GM12878 (cell line): ENCODE measurements at regions not wholly inside any gene's neighbourhood (a gene's known extent, or its start where the extent isn't known, plus 50 kb on each side); places are given as distances from the start of the nearest gene placed in this dataset.

ENCODE experiments used
- ATAC-seq: fragments of 200-7000 bp; cut with Tn5 transposase; 3 replicates; pipeline ENCODE4 v1.9.1; 2020; ENCODE audit warnings: mild to moderate bottlenecking, moderate library complexity
- BruUV-seq: library from RNA; stranded (reverse); fragments of 400-500 nt; replicated peaks from 2 replicates; lab custom pipeline; 2021; lab: Mats Ljungman, UMichigan
- CTCF ChIA-PET: fragments of 300-600 bp; sonication (Branson Sonifier 250); formaldehyde crosslinking; extraction: SDS; loops from one replicate; lab custom pipeline; 2021; ENCODE audit warnings: inconsistent platforms; lab: Yijun Ruan, JAX
- POLR2A ChIA-PET: fragments of 350-600 bp; formaldehyde crosslinking; extraction: SDS; loops from one replicate; lab custom pipeline; 2021; ENCODE audit warnings: inconsistent platforms; lab: Charles Lee
- RAD21 ChIA-PET: fragments of 300-600 bp; sonication (Branson Sonifier 250); formaldehyde crosslinking; loops from one replicate; lab custom pipeline; 2023; ENCODE audit warnings: antibody characterized with exemption; ENCODE audit not compliant: unreplicated experiment; lab: Charles Lee
- SMC1A ChIA-PET: fragments of 300-600 bp; sonication (Branson Sonifier 250); formaldehyde crosslinking; loops from one replicate; lab custom pipeline; 2023; ENCODE audit not compliant: unreplicated experiment, uncharacterized antibody; lab: Charles Lee
- DNase-seq: peaks from one replicate; pipeline ENCODE4 v3.0.0-alpha.2; 2011; ENCODE audit warnings: low read depth, low spot score
- FAIRE-seq: peaks from 3 replicates; lab custom pipeline; 2011; peaks lifted over from hg19 to GRCh38; lab: Jason Lieb, UNC
- H2AFZ ChIP-seq: 2 replicates; pipeline ENCODE4 v1.6.0; 2011; ENCODE audit warnings: low read depth, low read length, control low read depth; ENCODE audit not compliant: control insufficient read depth
- H3K27ac ChIP-seq: 2 replicates; pipeline ENCODE4 v1.5.1; 2011; ENCODE audit warnings: control low read depth; ENCODE audit not compliant: control insufficient read depth, insufficient read depth
- H3K27me3 ChIP-seq, 2 experiments: replicated peaks in 1 of 2; 2 replicates each; pipeline versions ENCODE4 v1.6.0 to v1.6.1; 2011; ENCODE audit warnings: low read length in 1 of 2; ENCODE audit not compliant: control insufficient read depth in 2 of 2, insufficient read depth in 2 of 2
- H3K36me3 ChIP-seq, 2 experiments: 2 replicates each; pipeline ENCODE4 v1.5.1; 2011; ENCODE audit warnings: low read length in 1 of 2; ENCODE audit not compliant: control insufficient read depth in 2 of 2, insufficient read depth in 2 of 2
- H3K4me1 ChIP-seq: 2 replicates; pipeline ENCODE4 v1.6.1; 2011; ENCODE audit warnings: mild to moderate bottlenecking, low read length, moderate library complexity, mixed read lengths; ENCODE audit not compliant: control insufficient read depth, insufficient read depth
- H3K4me2 ChIP-seq: 2 replicates; pipeline ENCODE4 v1.6.0; 2011; ENCODE audit warnings: control low read depth; ENCODE audit not compliant: control insufficient read depth, insufficient read depth
- H3K4me3 ChIP-seq: fragments of 200-600 bp; sonication (generic); 2 replicates; pipeline ENCODE4 v1.5.1; 2016
- H3K79me2 ChIP-seq: 2 replicates; pipeline ENCODE4 v1.6.0; 2011; ENCODE audit warnings: low read length; ENCODE audit not compliant: control insufficient read depth, insufficient read depth
- H3K9ac ChIP-seq: 2 replicates; pipeline ENCODE4 v1.8.0; 2011; ENCODE audit warnings: low read length, control low read depth, mixed read lengths; ENCODE audit not compliant: control insufficient read depth, insufficient read depth
- H3K9me3 ChIP-seq: replicated peaks from 3 replicates; pipeline ENCODE4 v1.5.1; 2011; ENCODE audit warnings: mild to moderate bottlenecking, low read length; ENCODE audit not compliant: control insufficient read depth, insufficient read depth
- H4K20me1 ChIP-seq: 2 replicates; pipeline ENCODE4 v1.6.0; 2011; ENCODE audit not compliant: control insufficient read depth, insufficient read depth
- CEBPZ ChIP-seq: fragments of 150-350 bp; IDR thresholded peaks from 2 replicates; pipeline ENCODE4 v1.6.1; 2016; ENCODE audit warnings: low read depth, low read length
- ESRRA ChIP-seq: IDR thresholded peaks from 2 replicates; pipeline ENCODE4 v1.6.1; 2012; ENCODE audit warnings: mild to moderate bottlenecking, low read length, improper control_type of control experiment
- ZBTB40 ChIP-seq: fragments of 450-650 bp; IDR thresholded peaks from 2 replicates; pipeline ENCODE4 v1.6.1; 2016; ENCODE audit warnings: mild to moderate bottlenecking, moderate library complexity, borderline replicate concordance
- ZNF217 ChIP-seq: fragments of 450-650 bp; IDR thresholded peaks from 2 replicates; pipeline ENCODE4 v1.6.1; 2017; ENCODE audit warnings: antibody characterized with exemption, mild to moderate bottlenecking
- WGBS: methylation state at CpG from one replicate; pipeline ENCODE4 v1.1.6; 2016; ENCODE audit warnings: low lambda C conversion rate; ENCODE audit not compliant: insufficient replicate concordance, insufficient coverage; ENCODE audit errors: missing lambda C conversion rate; 5-methylcytosine and 5-hydroxymethylcytosine counted together
- in situ Hi-C: fragments of 300-500 bp; cut with MboI; formaldehyde crosslinking; loops from 9 replicates; pipeline ENCODE4 v1.14.3; 2018; ENCODE audit warnings: mixed read lengths
- intact Hi-C: fragments of 100-400 bp; cut with micrococcal nuclease; formaldehyde crosslinking; loops from one replicate; pipeline ENCODE4 v1.14.2; 2022; ENCODE audit not compliant: unreplicated experiment
- TF ChIP-seq, protein P1 (sequence below): fragments of 450-650 bp; IDR thresholded peaks from 2 replicates; pipeline ENCODE4 v1.6.1; 2018; ENCODE audit warnings: mild to moderate bottlenecking, low read depth, moderate library complexity; ENCODE audit not compliant: partially characterized antibody
- TF ChIP-seq, protein P2 (sequence below): fragments of 450-650 bp; IDR thresholded peaks from 2 replicates; pipeline ENCODE4 v1.6.1; 2017; ENCODE audit warnings: mild to moderate bottlenecking, moderate library complexity

- TF ChIP-seq ESRRA (no peak), CEBPZ (no peak)
Measured at GRCh38 chr10:90462749-90463470, 394.9 kb downstream of the HTR7 start (continued).

DNA sequence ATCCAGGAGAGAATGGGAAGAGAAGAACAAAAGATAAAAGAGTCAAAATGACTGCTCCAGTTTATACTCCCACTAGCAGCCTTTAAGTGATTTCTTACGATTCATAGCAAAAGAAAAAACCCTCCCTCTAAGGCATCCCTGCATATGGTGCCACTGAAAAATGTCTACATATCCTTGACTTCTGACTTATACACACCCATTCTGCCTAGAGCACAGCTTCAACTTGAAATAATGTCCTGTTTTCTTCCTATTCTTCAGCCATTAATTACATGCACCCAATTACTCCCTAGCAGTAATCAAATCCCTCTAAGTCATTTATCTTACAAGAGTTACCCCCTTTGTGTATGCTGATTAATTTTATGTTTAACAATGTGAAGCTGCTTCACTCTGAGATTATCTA is 393.5 kb downstream of the HTR7 start:
- H3K4me2 ChIP-seq: no peak overlapping the region
- no peak for ATAC-seq
- H4K20me1 ChIP-seq: no peaks in the 10 kb centered on the region
- 0% methylated on average over 1 of the region's 1 CpG for WGBS
- FAIRE-seq: no peak
- CTCF ChIA-PET: no interaction called here
- BruUV-seq: no TSS peak
- no peaks in the 10 kb centered on the region for H3K36me3 ChIP-seq
- no peak overlapping the region for H2AFZ ChIP-seq
- H3K4me3 ChIP-seq: no peak overlapping the region
- in situ Hi-C loops (no loop called here), intact Hi-C loops (no loop called here)
- H3K9me3 ChIP-seq: no peaks in the 10 kb centered on the region
- no peak for DNase-seq
- POLR2A ChIA-PET: no interaction called here
- no peaks in the 10 kb centered on the region for H3K4me1 ChIP-seq
- SMC1A ChIA-PET: no interaction called here
- no peak overlapping the region for H3K27ac ChIP-seq
- no peaks in the 10 kb centered on the region; a peak in 1 of 4 replicates for H3K27me3 ChIP-seq
- RAD21 ChIA-PET: no interaction called here
- H3K79me2 ChIP-seq: no peaks in the 10 kb centered on the region
- H3K9ac ChIP-seq: no peak overlapping the region
- TF ChIP-seq, protein P1, sequence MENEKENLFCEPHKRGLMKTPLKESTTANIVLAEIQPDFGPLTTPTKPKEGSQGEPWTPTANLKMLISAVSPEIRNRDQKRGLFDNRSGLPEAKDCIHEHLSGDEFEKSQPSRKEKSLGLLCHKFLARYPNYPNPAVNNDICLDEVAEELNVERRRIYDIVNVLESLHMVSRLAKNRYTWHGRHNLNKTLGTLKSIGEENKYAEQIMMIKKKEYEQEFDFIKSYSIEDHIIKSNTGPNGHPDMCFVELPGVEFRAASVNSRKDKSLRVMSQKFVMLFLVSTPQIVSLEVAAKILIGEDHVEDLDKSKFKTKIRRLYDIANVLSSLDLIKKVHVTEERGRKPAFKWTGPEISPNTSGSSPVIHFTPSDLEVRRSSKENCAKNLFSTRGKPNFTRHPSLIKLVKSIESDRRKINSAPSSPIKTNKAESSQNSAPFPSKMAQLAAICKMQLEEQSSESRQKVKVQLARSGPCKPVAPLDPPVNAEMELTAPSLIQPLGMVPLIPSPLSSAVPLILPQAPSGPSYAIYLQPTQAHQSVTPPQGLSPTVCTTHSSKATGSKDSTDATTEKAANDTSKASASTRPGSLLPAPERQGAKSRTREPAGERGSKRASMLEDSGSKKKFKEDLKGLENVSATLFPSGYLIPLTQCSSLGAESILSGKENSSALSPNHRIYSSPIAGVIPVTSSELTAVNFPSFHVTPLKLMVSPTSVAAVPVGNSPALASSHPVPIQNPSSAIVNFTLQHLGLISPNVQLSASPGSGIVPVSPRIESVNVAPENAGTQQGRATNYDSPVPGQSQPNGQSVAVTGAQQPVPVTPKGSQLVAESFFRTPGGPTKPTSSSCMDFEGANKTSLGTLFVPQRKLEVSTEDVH: no peak
- no peak for TF ChIP-seq ZNF217
- TF ChIP-seq, protein P2, sequence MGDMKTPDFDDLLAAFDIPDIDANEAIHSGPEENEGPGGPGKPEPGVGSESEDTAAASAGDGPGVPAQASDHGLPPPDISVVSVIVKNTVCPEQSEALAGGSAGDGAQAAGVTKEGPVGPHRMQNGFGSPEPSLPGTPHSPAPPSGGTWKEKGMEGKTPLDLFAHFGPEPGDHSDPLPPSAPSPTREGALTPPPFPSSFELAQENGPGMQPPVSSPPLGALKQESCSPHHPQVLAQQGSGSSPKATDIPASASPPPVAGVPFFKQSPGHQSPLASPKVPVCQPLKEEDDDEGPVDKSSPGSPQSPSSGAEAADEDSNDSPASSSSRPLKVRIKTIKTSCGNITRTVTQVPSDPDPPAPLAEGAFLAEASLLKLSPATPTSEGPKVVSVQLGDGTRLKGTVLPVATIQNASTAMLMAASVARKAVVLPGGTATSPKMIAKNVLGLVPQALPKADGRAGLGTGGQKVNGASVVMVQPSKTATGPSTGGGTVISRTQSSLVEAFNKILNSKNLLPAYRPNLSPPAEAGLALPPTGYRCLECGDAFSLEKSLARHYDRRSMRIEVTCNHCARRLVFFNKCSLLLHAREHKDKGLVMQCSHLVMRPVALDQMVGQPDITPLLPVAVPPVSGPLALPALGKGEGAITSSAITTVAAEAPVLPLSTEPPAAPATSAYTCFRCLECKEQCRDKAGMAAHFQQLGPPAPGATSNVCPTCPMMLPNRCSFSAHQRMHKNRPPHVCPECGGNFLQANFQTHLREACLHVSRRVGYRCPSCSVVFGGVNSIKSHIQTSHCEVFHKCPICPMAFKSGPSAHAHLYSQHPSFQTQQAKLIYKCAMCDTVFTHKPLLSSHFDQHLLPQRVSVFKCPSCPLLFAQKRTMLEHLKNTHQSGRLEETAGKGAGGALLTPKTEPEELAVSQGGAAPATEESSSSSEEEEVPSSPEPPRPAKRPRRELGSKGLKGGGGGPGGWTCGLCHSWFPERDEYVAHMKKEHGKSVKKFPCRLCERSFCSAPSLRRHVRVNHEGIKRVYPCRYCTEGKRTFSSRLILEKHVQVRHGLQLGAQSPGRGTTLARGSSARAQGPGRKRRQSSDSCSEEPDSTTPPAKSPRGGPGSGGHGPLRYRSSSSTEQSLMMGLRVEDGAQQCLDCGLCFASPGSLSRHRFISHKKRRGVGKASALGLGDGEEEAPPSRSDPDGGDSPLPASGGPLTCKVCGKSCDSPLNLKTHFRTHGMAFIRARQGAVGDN: no peak
- TF ChIP-seq ZBTB40: no peak
